ENCODE measurements at regions not wholly inside any gene's neighbourhood (a gene's known extent, or its start where the extent isn't known, plus 50 kb on each side); places are given as distances from the start of the nearest gene placed in this dataset.

GRCh38 chr12:89176676-89177075 is 175.6 kb downstream of the DUSP6 start:
- TF ChIP-seq CTCF (conservative IDR thresholded peaks at IDR 0.05; ENCODE audit: low read depth, low read length): no peak
- no peak for DNase-seq (ENCODE audit: low read depth)
- H3K4me3 ChIP-seq (ENCODE audit: low read depth, low read length): no peak overlapping the region

GRCh38 chr12:89173678-89174077 is 178.6 kb downstream of the DUSP6 start:
- DNase-seq (ENCODE audit: low read depth): no peak
- no peak for TF ChIP-seq CTCF (conservative IDR thresholded peaks at IDR 0.05; ENCODE audit: low read depth, low read length)
- H3K4me3 ChIP-seq (ENCODE audit: low read depth, low read length): no peak overlapping the region

- DNase-seq (ENCODE audit: low read depth): no peak
- H3K4me3 ChIP-seq (ENCODE audit: low read depth, low read length): no peak overlapping the region
- no peak for TF ChIP-seq CTCF (conservative IDR thresholded peaks at IDR 0.05; ENCODE audit: low read depth, low read length)
Observed at GRCh38 chr12:89173096-89173495, 179.2 kb downstream of the DUSP6 start.

- no peak overlapping the region for H3K4me3 ChIP-seq (ENCODE audit: low read depth, low read length)
- no peak for TF ChIP-seq CTCF (conservative IDR thresholded peaks at IDR 0.05; ENCODE audit: low read depth, low read length)
Observed at GRCh38 chr12:89172224-89172623, 180.1 kb downstream of the DUSP6 start.

GRCh38 chr12:89169321-89169720 is 183.0 kb downstream of the DUSP6 start:
- DNase-seq (ENCODE audit: low read depth): no peak
- no peak overlapping the region for H3K4me3 ChIP-seq (ENCODE audit: low read depth, low read length)
- no peak for TF ChIP-seq CTCF (conservative IDR thresholded peaks at IDR 0.05; ENCODE audit: low read depth, low read length)

More at GRCh38 chr12:89172224-89172623, 180.1 kb downstream of the DUSP6 start:
- no peak for DNase-seq (ENCODE audit: low read depth)

GRCh38 chr12:89167986-89168385 is 184.3 kb downstream of the DUSP6 start:
- no peak for DNase-seq (ENCODE audit: low read depth)
- H3K4me3 ChIP-seq (ENCODE audit: low read depth, low read length): no peak overlapping the region
- no peak for TF ChIP-seq CTCF (conservative IDR thresholded peaks at IDR 0.05; ENCODE audit: low read depth, low read length)

GRCh38 chr12:89166525-89166934 is 185.8 kb downstream of the DUSP6 start:
- H3K4me3 ChIP-seq (ENCODE audit: low read depth, low read length): no peak overlapping the region
- no peak for TF ChIP-seq CTCF (conservative IDR thresholded peaks at IDR 0.05; ENCODE audit: low read depth, low read length)
- DNase-seq (ENCODE audit: low read depth): peak; percentile 83
